ENCODE measurements at regions not wholly inside any gene's neighbourhood (a gene's known extent, or its start where the extent isn't known, plus 50 kb on each side); places are given as distances from the start of the nearest gene placed in this dataset.
A peak's percentile ranks its signal among the peaks of the same experiment; 100 is the strongest.

DNA sequence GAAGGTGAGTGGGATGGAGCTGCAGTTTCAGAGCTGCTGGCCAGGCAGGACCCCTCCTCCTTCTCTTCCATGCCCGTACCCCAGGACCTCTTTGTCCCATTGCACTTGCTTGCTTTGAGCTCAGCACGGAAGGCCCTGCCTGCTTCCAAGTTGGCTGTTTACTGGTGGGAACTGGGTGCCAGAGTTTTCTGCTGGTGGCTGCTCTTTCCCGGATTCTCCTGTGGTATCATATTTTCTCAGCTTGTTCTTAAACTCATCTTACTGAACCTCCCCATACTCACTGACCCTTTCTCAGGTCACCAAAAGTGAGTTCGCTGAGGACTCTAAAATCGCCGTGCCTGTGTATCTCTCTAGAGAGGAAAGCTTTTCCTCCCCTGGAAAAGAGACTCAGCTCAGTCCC is 297.7 kb upstream of the TNP1 start:
- DNase-seq (ENCODE audit: low read depth), result no peak
- no peak overlapping the region for H3K4me3 ChIP-seq (replicated peaks; ENCODE audit: low read depth, low read length)
- TF ChIP-seq, protein P1, sequence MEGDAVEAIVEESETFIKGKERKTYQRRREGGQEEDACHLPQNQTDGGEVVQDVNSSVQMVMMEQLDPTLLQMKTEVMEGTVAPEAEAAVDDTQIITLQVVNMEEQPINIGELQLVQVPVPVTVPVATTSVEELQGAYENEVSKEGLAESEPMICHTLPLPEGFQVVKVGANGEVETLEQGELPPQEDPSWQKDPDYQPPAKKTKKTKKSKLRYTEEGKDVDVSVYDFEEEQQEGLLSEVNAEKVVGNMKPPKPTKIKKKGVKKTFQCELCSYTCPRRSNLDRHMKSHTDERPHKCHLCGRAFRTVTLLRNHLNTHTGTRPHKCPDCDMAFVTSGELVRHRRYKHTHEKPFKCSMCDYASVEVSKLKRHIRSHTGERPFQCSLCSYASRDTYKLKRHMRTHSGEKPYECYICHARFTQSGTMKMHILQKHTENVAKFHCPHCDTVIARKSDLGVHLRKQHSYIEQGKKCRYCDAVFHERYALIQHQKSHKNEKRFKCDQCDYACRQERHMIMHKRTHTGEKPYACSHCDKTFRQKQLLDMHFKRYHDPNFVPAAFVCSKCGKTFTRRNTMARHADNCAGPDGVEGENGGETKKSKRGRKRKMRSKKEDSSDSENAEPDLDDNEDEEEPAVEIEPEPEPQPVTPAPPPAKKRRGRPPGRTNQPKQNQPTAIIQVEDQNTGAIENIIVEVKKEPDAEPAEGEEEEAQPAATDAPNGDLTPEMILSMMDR (IDR thresholded peaks at IDR 0.05; ENCODE audit: low read length, missing control alignments), result no peak

GRCh38 chr2:217156801-217157200 is 296.9 kb upstream of the TNP1 start:
- no peak overlapping the region for H3K4me3 ChIP-seq (replicated peaks; ENCODE audit: low read depth, low read length)
- TF ChIP-seq, protein P1 (IDR thresholded peaks at IDR 0.05; ENCODE audit: low read length, missing control alignments), result no peak

DNA sequence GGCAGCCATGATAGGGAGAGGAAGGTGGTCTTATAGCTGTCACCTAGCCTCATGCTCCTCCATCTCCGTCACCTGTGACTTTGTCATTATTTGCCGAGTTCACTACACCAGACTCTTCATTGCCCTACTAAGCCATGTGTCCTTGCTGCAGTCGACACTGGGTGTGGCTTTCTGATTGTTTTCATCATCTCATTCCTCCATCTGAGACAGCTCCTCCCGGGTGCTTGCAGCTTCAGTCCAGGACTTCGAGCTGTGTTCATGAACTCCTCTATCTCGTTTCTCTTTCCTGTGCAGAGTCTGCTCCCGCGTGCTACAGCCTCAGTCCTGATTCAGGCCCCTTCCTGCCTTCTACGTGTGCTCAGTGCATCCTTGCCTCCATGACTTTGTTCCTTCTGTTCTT is 295.1 kb upstream of the TNP1 start:
- no peak for DNase-seq (ENCODE audit: low read depth)
- TF ChIP-seq, protein P1 (IDR thresholded peaks at IDR 0.05; ENCODE audit: low read length, missing control alignments), result no peak
- H3K4me3 ChIP-seq (replicated peaks; ENCODE audit: low read depth, low read length), result no peak overlapping the region

More at GRCh38 chr2:217156801-217157200, 296.9 kb upstream of the TNP1 start:
- DNase-seq (ENCODE audit: low read depth), result no peak

DNA sequence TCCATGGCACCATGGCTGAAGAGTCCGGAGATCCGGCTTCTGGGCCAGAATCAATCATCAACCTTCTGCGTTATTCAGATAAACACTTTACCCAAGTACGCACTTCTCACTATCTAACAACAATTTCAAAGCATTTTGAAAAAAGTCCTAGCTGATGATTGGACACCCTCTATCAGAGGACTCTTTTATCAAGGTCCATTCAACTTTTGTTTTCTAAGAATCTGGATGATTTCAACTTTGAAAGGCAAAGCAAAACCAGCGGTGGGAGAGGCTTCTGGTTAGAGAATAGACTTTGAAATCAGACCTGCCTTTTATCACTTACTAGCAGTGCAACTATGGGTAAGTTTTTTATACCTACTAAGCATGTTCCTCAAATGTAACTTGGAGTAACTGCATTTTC is 293.6 kb upstream of the TNP1 start:
- H3K4me3 ChIP-seq (replicated peaks; ENCODE audit: low read depth, low read length), result no peak overlapping the region
- DNase-seq (ENCODE audit: low read depth), result no peak
- TF ChIP-seq, protein P1 (IDR thresholded peaks at IDR 0.05; ENCODE audit: low read length, missing control alignments), result no peak

- TF ChIP-seq, protein P1 (IDR thresholded peaks at IDR 0.05; ENCODE audit: low read length, missing control alignments), result no peak
- H3K4me3 ChIP-seq (replicated peaks; ENCODE audit: low read depth, low read length), result no peak overlapping the region
- DNase-seq (ENCODE audit: low read depth), result no peak
Measured at GRCh38 chr2:217152831-217153230, 293.0 kb upstream of the TNP1 start.

- TF ChIP-seq, protein P1 (IDR thresholded peaks at IDR 0.05; ENCODE audit: low read length, missing control alignments), result no peak
- DNase-seq (ENCODE audit: low read depth), result no peak
- H3K4me3 ChIP-seq (replicated peaks; ENCODE audit: low read depth, low read length), result no peak overlapping the region
Measured at GRCh38 chr2:217151509-217152206, 291.8 kb upstream of the TNP1 start.

DNA sequence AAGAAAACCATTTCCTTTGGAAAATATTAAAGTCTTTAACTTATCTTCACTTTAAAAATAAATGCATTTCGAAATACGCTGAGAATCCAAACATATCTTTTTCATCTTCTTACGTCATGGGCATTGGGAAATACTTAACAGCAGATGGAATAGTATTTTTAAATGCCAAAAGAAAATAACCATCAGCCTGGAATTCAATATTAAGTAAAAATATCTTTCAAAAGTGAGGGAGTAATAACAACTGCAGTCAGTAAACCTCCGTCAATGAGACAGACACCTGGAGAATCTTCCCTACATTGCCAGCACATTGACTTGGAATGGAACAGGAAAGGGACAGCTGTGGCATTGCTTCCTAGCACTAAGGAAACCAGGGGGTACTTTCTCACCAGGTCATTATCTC is 290.4 kb upstream of the TNP1 start:
- H3K4me3 ChIP-seq (replicated peaks; ENCODE audit: low read depth, low read length), result no peak overlapping the region
- peak; percentile 58 for DNase-seq (ENCODE audit: low read depth)
- TF ChIP-seq, protein P1 (IDR thresholded peaks at IDR 0.05; ENCODE audit: low read length, missing control alignments), result no peak

Measured in fibroblast of pulmonary artery (primary cell).